Activated CD8-positive, alpha-beta memory T cell treated with anti-CD3 and anti-CD28 coated beads for 4 hours (primary cell): ENCODE measurements at regions not wholly inside any gene's neighbourhood (a gene's known extent, or its start where the extent isn't known, plus 50 kb on each side); places are given as distances from the start of the nearest gene placed in this dataset.

Experiments
- DNase-seq, 2 donors: peaks; one replicate each; pipeline ENCODE4 v3.0.0-alpha.2; 2020; ENCODE audit warnings: low read depth in 2 of 2

DNA sequence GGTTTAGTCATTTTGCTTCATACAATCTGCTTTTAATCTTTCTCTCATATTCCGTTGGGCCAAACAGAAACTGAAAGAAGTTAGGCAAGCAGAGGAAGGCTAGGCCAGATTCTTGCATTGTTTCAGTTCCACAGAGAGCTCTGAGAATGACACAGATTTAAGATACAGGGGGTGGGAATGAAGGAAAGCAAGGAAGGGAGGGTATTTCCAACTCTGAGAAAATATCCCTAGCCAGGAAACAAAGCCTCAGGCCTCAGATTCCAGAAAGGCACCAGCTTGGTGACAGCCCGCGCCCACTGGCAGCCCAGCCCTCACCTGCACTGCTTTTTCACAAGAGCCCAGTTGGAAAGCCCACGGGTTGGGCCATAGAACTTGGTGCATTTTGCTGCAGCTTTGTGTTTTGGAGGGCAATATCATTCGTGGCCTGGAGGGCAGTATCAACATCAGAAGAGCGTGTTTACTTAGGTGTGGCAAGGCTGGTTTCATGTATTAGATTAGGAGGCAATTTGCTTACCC is 63.5 kb downstream of the ENC1 start:
- DNase-seq: no peak

GRCh38 chr5:74575741-74576538 is 64.6 kb downstream of the ENC1 start:
- no peak for DNase-seq

DNA sequence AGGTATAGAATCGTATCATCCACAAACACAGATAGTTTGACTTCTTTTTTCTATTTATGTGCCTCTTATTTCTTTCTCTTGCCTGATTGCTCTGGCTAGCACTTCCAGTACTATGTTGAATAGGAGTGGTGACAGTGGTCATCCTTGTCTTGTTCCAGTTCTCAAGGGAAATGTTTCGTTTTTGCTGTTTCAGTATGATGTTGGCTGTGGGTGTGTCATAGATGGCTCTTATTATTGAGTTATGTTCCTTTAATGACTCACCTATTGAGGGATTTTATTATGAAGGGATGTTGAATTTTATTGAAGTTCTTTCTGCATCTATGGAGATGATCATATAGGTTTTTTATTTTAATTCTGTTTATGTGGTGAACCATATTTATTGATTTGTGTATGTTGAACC is 70.3 kb downstream of the ENC1 start:
- no peak for DNase-seq

DNA sequence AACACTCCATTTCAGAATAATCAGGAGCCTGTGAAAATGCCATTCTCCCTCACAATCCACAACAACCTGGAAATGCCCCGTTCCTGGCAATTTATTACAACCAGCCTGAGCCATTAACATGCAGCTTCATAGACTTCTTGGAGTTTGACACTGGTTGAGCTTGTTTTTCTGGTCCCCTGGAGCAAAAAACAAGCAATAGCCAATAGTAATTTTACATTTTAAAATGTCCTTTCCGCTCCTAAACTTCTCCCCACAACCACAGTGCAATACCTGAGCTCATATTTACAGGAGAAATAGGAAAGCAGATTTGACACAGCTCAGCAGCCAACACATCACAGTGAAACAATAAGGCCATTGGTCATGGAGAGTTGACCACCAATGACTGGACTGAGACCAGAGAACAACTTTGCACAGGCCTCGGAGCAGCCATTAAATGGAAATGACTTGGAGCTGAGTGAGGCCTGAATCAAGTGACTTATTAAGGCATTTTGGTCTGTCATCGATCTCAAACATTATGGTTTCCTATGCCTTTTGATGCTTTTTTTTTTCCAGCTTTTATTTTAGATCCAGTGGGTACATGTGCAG is 73.0 kb downstream of the ENC1 start:
- no peak for DNase-seq

GRCh38 chr5:74562122-74562521 is 78.4 kb downstream of the ENC1 start:
- DNase-seq: no peak

DNA sequence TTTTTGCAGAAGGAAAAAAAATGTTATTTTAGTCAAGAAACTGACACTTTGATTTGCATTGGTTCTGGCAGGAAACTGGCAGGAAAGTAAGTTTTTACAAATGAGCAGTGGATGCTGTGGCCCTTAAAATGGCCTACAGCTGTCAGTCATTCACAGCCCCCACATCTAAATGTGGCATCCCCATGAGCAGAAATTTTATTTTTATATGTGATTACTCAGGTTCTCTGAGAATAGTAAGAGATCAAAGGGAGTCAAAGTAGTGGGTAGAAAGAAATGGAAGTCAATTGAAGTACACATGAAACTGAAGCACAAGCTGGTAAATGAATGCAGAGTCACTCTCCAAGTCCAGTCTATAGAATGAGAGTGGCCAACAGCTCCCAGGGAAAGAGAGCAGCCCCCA is 80.3 kb downstream of the ENC1 start:
- no peak for DNase-seq

- DNase-seq: no peak
Observed at GRCh38 chr5:74556631-74557595, 83.6 kb downstream of the ENC1 start.

GRCh38 chr5:74556006-74556405 is 84.5 kb downstream of the ENC1 start:
- no peak for DNase-seq

GRCh38 chr5:74552101-74552500 is 88.4 kb downstream of the ENC1 start:
- DNase-seq: no peak

GRCh38 chr5:74550927-74551326 is 89.6 kb downstream of the ENC1 start:
- DNase-seq: no peak

DNA sequence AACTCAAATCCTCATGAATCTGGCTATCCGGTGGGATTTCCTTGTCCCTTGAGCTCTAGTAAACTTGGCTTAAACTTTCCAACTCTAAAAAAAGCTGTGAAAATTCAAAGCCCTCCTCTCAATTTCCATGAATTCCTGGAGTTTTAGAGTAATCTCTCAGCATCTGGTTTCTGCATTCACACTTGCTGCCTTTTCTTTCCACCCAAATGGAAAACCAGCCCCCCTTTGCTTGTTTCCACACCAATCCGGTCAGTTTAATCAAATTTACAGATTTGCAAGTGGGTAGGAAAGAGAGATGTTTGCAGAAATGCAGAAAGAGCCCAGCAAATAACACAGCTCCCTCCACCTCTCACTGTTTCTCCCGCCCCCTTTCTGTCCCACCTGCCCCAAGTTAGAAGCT is 91.1 kb downstream of the ENC1 start:
- DNase-seq: no peak

- no peak for DNase-seq
Observed at GRCh38 chr5:74546796-74547195, 93.7 kb downstream of the ENC1 start.

GRCh38 chr5:74544811-74545210 is 95.7 kb downstream of the ENC1 start:
- no peak for DNase-seq

DNA sequence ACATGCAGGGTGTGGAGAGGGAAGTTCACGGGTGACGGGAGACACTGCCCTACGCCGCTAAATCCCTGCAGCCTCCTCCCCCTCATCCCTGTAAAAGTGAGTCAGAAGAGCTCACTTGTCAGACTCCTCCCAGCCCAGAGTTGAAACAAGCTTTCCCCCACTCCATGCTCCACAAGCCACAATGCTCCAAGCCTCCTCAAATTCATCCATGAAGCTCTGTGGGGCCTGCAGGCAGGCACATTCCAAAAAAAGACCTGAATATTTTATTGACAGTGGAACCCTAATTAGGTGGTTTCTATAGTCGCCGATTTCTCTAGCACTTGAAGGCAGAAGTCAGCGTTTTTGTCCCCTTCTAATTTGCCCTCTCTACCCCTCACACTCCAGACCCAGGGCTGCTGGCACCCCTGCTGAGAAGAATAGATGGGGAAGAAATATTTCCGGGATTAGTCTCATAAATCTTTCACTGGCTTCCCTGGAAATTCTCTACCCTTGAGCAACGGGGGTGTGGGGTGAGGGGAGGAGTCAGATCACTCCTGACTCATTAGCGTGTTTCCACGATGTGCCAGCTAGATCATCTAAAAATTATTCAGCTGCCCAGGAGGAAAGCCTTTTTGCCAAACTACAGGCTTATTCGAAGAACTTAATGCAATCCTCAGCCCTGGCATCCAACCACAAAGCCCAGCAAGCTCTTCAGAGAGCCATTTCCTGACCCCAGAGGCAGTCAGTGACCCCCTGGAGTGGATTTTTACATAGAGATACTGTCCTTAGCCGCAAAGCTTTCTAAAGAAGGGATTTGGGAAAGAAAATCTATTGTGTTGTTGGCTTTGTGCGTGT is 97.1 kb downstream of the ENC1 start:
- no peak for DNase-seq

DNA sequence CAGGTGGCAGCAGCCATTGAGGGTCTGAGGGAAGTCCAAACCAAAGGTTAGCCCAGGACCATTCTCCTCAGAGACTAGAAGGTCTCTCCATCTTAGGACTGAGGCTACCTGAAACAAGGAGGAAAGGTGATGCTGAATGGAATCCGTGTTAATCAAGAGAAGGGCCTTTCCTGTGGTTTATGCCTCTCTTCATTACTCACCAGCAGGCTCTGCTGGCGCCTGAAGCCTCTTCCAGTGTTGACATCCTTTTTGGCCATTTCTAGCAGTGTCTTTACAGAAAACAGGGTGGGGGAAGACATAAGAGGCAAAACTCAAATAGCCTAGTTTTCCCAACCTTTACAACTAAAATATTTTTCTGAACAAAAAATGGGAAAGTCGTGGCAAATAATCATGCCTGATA is 98.0 kb downstream of the ENC1 start:
- DNase-seq: no peak

DNA sequence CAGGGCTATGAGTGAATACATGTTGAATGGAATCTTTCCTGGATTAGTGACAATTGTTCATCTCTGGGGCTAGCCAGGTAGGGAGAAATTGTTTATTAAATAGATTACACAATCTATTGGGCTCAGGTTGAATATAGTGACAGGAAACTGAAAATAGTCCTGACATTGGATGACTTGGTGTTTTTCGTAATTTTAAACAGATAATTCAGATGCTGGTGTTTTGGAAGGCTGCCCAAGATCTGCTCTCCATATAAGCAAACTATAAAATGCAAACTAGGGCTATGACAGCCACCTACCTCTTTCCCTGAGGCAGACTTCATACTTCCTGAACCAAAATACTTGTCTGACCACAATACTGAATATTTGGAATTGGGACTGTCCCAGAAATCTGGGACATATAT is 99.1 kb downstream of the ENC1 start:
- no peak for DNase-seq

- DNase-seq: no peak
Observed at GRCh38 chr5:74540622-74541021, 99.9 kb downstream of the ENC1 start.

GRCh38 chr5:74539986-74540385 is 100.5 kb downstream of the ENC1 start:
- no peak for DNase-seq

GRCh38 chr5:74538206-74538661 is 102.3 kb downstream of the ENC1 start:
- no peak for DNase-seq

GRCh38 chr5:74536658-74537057 is 103.9 kb downstream of the ENC1 start:
- DNase-seq: no peak

- DNase-seq: no peak
Observed at GRCh38 chr5:74535926-74536325, 104.6 kb downstream of the ENC1 start.
